RWPE2 (cell line): ENCODE measurements at regions not wholly inside any gene's neighbourhood (a gene's known extent, or its start where the extent isn't known, plus 50 kb on each side); places are given as distances from the start of the nearest gene placed in this dataset.
"Not testable (repeated sequence)": the region's sequence is repeated elsewhere in the genome, so short reads cannot be mapped to it uniquely, and the experiment has no call there.

ENCODE experiments used
- ATAC-seq: fragments of 200-7000 bp; cut with Tn5 transposase; 3 replicates; pipeline ENCODE4 v1.9.1; 2021; ENCODE audit warnings: low read depth
- DNase-seq: peaks from one replicate; pipeline ENCODE4 v3.0.0-alpha.2; 2020; ENCODE audit warnings: low spot score
- H3K27ac ChIP-seq: fragments of 450-650 bp; 2 replicates; pipeline ENCODE4 v1.5.1; 2017; ENCODE audit warnings: mild to moderate bottlenecking; ENCODE audit not compliant: poor library complexity, severe bottlenecking
- H3K27me3 ChIP-seq: fragments of 250-450 bp; sonication (Bioruptor Pico); 2 replicates; pipeline ENCODE4 v1.5.1; 2021; ENCODE audit warnings: mild to moderate bottlenecking, moderate library complexity; ENCODE audit not compliant: insufficient read depth, poor library complexity, severe bottlenecking
- H3K36me3 ChIP-seq: fragments of 250-450 bp; sonication (Bioruptor Pico); 2 replicates; pipeline ENCODE4 v1.5.1; 2020; ENCODE audit warnings: low read depth, mild to moderate bottlenecking, moderate library complexity
- H3K4me1 ChIP-seq: fragments of 250-450 bp; sonication (Bioruptor Pico); 2 replicates; pipeline ENCODE4 v1.5.1; 2021; ENCODE audit warnings: mild to moderate bottlenecking, moderate library complexity; ENCODE audit not compliant: insufficient read depth, poor library complexity, severe bottlenecking
- H3K4me3 ChIP-seq: fragments of 250-450 bp; sonication (Bioruptor Pico); 2 replicates; pipeline ENCODE4 v1.5.1; 2021; ENCODE audit warnings: mild to moderate bottlenecking, moderate library complexity; ENCODE audit not compliant: severe bottlenecking
- H3K9me3 ChIP-seq: fragments of 250-450 bp; sonication (Bioruptor Pico); 2 replicates; pipeline ENCODE4 v1.5.1; 2021; ENCODE audit warnings: mild to moderate bottlenecking, moderate library complexity; ENCODE audit not compliant: severe bottlenecking
- CTCF ChIP-seq: fragments of 450-650 bp; IDR thresholded peaks from one replicate; pipeline ENCODE4 v1.5.1; 2017; ENCODE audit warnings: mild to moderate bottlenecking, moderate library complexity; ENCODE audit not compliant: poor library complexity, severe bottlenecking

- DNase-seq (no peak), ATAC-seq (no peak)
- no peak overlapping the region for H3K27ac ChIP-seq
- no peak for TF ChIP-seq CTCF
- no peaks in the 10 kb centered on the region for H3K4me1 ChIP-seq
- no peaks in the 10 kb centered on the region for H3K36me3 ChIP-seq
- no peaks in the 10 kb centered on the region for H3K9me3 ChIP-seq
- no peak overlapping the region for H3K4me3 ChIP-seq
- H3K27me3 ChIP-seq, result no peaks in the 10 kb centered on the region
Measured at GRCh38 chr4:188396037-188396436, 256.8 kb downstream of the TRIML1 start.

- no peak for DNase-seq
- TF ChIP-seq CTCF, result no peak
- H3K27ac ChIP-seq, result no peak overlapping the region
- H3K36me3 ChIP-seq, result no peaks in the 10 kb centered on the region
- H3K4me3 ChIP-seq, result no peak overlapping the region
- no peaks in the 10 kb centered on the region for H3K4me1 ChIP-seq
- H3K27me3 ChIP-seq, result no peaks in the 10 kb centered on the region
- no peaks in the 10 kb centered on the region for H3K9me3 ChIP-seq
- peak; percentile 94 for ATAC-seq
Measured at GRCh38 chr4:188399834-188400233, 260.6 kb downstream of the TRIML1 start.

- Histone ChIP-seq H3K9me3 (no peaks in the 10 kb centered on the region), H3K4me3 (no peak overlapping the region), H3K27ac (no peak overlapping the region), H3K27me3 (no peaks in the 10 kb centered on the region), H3K36me3 (no peaks in the 10 kb centered on the region), H3K4me1 (no peaks in the 10 kb centered on the region)
- ATAC-seq (no peak), DNase-seq (no peak)
- no peak for TF ChIP-seq CTCF
Measured at GRCh38 chr4:188400451-188400850, 261.2 kb downstream of the TRIML1 start.

DNA sequence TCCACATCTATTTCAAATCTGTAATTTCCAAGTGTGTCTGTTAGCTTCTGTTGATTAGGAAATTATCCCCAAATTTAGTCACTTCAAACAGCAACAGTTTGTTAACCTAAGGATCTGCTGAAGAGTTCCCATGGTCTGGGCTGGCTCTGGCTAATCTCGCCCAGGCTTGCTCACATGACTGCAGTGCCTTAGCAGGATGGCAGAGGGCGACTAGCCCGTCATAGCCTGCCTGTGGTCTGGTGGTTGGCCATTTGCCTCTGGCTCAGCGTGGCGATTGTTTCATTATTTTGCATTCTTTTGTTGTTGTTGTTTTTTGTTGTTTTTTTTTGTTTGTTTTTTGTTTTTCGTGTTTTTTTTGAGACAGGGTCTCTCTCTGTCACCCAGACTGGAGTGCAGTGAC lies 264.0 kb downstream of the TRIML1 start:
- no peaks in the 10 kb centered on the region for H3K9me3 ChIP-seq
- no peaks in the 10 kb centered on the region for H3K4me1 ChIP-seq
- H3K36me3 ChIP-seq, result no peaks in the 10 kb centered on the region
- no peak for DNase-seq
- H3K4me3 ChIP-seq, result no peak overlapping the region
- no peak overlapping the region for H3K27ac ChIP-seq
- no peak for TF ChIP-seq CTCF
- no peak for ATAC-seq
- H3K27me3 ChIP-seq, result no peaks in the 10 kb centered on the region

- not testable (repeated sequence) for ATAC-seq, H3K27ac ChIP-seq, H3K4me1 ChIP-seq
Measured at GRCh38 chr4:188405071-188405835, 266.0 kb downstream of the TRIML1 start.

More at GRCh38 chr4:188405071-188405835, 266.0 kb downstream of the TRIML1 start:
- not testable (repeated sequence) for H3K4me3 ChIP-seq, H3K36me3 ChIP-seq, DNase-seq, H3K27me3 ChIP-seq, H3K9me3 ChIP-seq
